ENCODE measurements at regions not wholly inside any gene's neighbourhood (a gene's known extent, or its start where the extent isn't known, plus 50 kb on each side); places are given as distances from the start of the nearest gene placed in this dataset.

DNA sequence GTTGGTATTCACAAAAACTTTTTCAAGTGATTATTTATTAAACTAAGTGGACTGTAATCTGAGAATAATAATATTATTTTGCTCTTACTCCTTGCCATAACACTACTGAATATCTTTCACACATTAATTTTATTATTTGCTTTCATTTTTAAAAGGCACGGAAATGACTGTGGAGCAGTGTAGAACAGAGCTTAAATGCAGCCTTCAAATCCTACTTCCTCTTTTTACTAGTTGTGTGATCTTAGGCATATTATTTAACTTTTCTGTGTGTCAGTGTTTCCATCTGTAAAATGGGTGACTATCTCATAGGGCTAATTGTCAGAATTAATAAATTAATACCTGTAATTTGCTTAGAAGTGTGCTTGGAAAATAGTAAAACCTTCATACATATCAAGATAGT lies 55.5 kb upstream of the SLC8A1 start:
- no peaks in the 10 kb centered on the region for H3K4me1 ChIP-seq (ENCODE audit: insufficient read depth, low read length)

DNA sequence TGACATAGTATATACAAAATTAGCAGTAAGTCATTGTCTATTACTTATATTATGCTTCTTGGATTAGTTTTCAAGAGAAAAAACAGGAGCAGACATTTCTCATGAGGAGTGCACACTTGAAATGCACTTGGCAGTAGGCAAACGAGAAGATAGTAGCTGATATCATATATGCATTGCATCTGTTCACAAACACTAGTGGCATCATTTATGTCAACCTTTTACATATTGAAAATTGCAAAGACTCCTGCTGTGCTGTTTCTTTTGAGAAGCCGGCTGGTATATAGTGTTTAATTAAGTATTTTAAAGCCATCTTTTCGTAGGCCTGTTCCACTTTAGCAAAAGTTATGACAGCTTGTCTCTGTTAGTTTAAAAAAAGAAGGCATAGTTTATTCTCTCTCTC lies 58.4 kb upstream of the SLC8A1 start:
- Mint-ChIP-seq H3K27me3 (no peaks in the 10 kb centered on the region), H3K9me3 (peaks cover 0 to 2% (median 0%) of the 10 kb centered on the region in 8 donors), H3K36me3 (no peaks in the 10 kb centered on the region), H3K4me3 (no peak overlapping the region), H3K4me1 (no peaks in the 10 kb centered on the region), H3K27ac (no peak overlapping the region)
- intact Hi-C loops (cut with micrococcal nuclease): no loop called here
- H3K4me3 ChIP-seq (ENCODE audit: low read length in 2 of 2): no peak overlapping the region
- no peak overlapping the region for H3K27ac ChIP-seq (ENCODE audit: low read depth, low read length)
- no peaks in the 10 kb centered on the region for H3K4me1 ChIP-seq (ENCODE audit: insufficient read depth, low read length)
- no peaks in the 10 kb centered on the region for H3K36me3 ChIP-seq (ENCODE audit: insufficient read depth, low read length)
- no peaks in the 10 kb centered on the region for H3K27me3 ChIP-seq (ENCODE audit: insufficient read depth, low read length)
- CTCF ChIA-PET (ENCODE audit: partially characterized antibody): no interaction called here
- H3K9me3 ChIP-seq (ENCODE audit: control insufficient read depth in 1 of 2, low read length in 2 of 2): peaks cover 0 to 5% of the 10 kb centered on the region in 2 donors
- DNase-seq: no peak
- POLR2A ChIA-PET (ENCODE audit: partially characterized antibody): no interaction called here

More for the DNA sequence above, 55.5 kb upstream of the SLC8A1 start:
- Histone ChIP-seq H3K4me3 (ENCODE audit: low read length in 2 of 2) (no peak overlapping the region), H3K27ac (ENCODE audit: low read depth, low read length) (no peak overlapping the region), H3K27me3 (ENCODE audit: insufficient read depth, low read length) (no peaks in the 10 kb centered on the region), H3K36me3 (ENCODE audit: insufficient read depth, low read length) (no peaks in the 10 kb centered on the region), H3K9me3 (ENCODE audit: control insufficient read depth in 1 of 2, low read length in 2 of 2) (no peaks in the 10 kb centered on the region)
- no peaks in the 10 kb centered on the region for H3K4me1 Mint-ChIP-seq
- intact Hi-C loops (cut with micrococcal nuclease): no loop called here
- H3K27ac Mint-ChIP-seq: no peak overlapping the region
- ChIA-PET CTCF (ENCODE audit: partially characterized antibody) (no interaction called here), POLR2A (ENCODE audit: partially characterized antibody) (no interaction called here)
- no peaks in the 10 kb centered on the region for H3K27me3 Mint-ChIP-seq
- DNase-seq: no peak
- peaks cover 0 to 2% (median under 1%) of the 10 kb centered on the region in 8 donors for H3K9me3 Mint-ChIP-seq
- H3K36me3 Mint-ChIP-seq: no peaks in the 10 kb centered on the region
- H3K4me3 Mint-ChIP-seq: no peak overlapping the region

DNA sequence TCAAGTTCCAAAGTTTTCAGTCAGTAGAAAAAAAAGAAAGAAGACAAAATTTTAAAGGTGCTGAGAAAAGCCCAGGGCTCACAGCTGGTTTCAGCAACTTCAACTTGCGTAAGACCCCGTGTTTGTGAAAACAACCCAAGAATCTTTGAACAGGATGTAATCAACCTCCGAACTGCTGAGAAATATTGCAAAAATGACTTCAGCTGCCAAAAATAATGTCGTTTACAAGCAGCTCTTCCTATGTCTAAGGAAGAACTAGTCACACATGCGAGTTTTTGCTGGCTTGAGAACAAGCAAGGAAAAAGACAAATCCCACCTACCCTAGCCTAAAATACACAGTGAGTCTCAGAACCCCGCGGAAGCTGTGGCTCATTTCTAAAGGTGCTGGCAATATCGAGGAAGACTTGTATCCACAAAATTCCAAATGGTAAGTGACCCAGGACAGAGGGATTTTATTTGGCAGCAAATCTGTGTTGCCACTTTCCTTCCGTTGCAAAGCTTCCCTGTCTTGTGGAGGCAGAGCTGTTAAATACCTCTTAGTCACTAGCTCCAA lies 59.8 kb upstream of the SLC8A1 start:
- H3K4me1 Mint-ChIP-seq: no peaks in the 10 kb centered on the region
- Histone ChIP-seq H3K9me3 (ENCODE audit: control insufficient read depth in 1 of 2, low read length in 2 of 2) (peaks cover 0 to 6% of the 10 kb centered on the region in 2 donors), H3K4me3 (ENCODE audit: low read length in 2 of 2) (no peak overlapping the region), H3K36me3 (ENCODE audit: insufficient read depth, low read length) (no peaks in the 10 kb centered on the region), H3K27ac (ENCODE audit: low read depth, low read length) (no peak overlapping the region), H3K4me1 (ENCODE audit: insufficient read depth, low read length) (no peaks in the 10 kb centered on the region), H3K27me3 (ENCODE audit: insufficient read depth, low read length) (no peaks in the 10 kb centered on the region)
- DNase-seq: no peak
- H3K27me3 Mint-ChIP-seq: no peaks in the 10 kb centered on the region
- intact Hi-C loops (cut with micrococcal nuclease): no loop called here
- POLR2A ChIA-PET (ENCODE audit: partially characterized antibody): no interaction called here
- H3K36me3 Mint-ChIP-seq: no peaks in the 10 kb centered on the region
- H3K27ac Mint-ChIP-seq: no peak overlapping the region
- H3K9me3 Mint-ChIP-seq: peaks cover 0 to 2% (median 0%) of the 10 kb centered on the region in 8 donors
- no peak overlapping the region for H3K4me3 Mint-ChIP-seq
- CTCF ChIA-PET (ENCODE audit: partially characterized antibody): no interaction called here

DNA sequence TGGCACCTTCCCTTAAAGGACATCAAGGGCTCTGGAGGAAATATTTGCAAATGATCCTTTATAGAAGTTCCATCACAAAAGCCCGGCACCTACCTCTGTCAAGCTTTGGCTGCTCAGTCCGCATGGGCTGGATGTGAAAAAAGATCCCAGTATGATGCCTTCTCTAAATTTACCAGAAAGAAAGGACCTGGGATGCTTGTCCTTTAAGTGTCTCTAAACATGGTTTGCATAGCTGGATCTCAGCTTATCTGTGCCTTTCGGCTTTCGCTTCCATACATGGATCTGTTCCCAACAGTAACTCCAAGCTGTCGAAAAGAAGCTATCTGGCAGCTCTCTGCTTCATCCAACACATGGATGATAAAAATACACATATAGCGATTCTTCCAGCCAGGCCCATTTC lies 60.4 kb upstream of the SLC8A1 start:
- Histone ChIP-seq H3K36me3 (ENCODE audit: insufficient read depth, low read length) (no peaks in the 10 kb centered on the region), H3K27me3 (ENCODE audit: insufficient read depth, low read length) (no peaks in the 10 kb centered on the region), H3K27ac (ENCODE audit: low read depth, low read length) (no peak overlapping the region), H3K4me1 (ENCODE audit: insufficient read depth, low read length) (no peaks in the 10 kb centered on the region), H3K9me3 (ENCODE audit: control insufficient read depth in 1 of 2, low read length in 2 of 2) (peaks cover 0 to 6% of the 10 kb centered on the region in 2 donors), H3K4me3 (ENCODE audit: low read length in 2 of 2) (no peak overlapping the region)
- Mint-ChIP-seq H3K4me3 (no peak overlapping the region), H3K9me3 (peaks cover 0 to 2% (median 0%) of the 10 kb centered on the region in 8 donors), H3K36me3 (no peaks in the 10 kb centered on the region), H3K27ac (no peak overlapping the region), H3K4me1 (no peaks in the 10 kb centered on the region), H3K27me3 (no peaks in the 10 kb centered on the region)
- no peak for DNase-seq
- intact Hi-C loops (cut with micrococcal nuclease): no loop called here
- ChIA-PET CTCF (ENCODE audit: partially characterized antibody) (no interaction called here), POLR2A (ENCODE audit: partially characterized antibody) (no interaction called here)

DNA sequence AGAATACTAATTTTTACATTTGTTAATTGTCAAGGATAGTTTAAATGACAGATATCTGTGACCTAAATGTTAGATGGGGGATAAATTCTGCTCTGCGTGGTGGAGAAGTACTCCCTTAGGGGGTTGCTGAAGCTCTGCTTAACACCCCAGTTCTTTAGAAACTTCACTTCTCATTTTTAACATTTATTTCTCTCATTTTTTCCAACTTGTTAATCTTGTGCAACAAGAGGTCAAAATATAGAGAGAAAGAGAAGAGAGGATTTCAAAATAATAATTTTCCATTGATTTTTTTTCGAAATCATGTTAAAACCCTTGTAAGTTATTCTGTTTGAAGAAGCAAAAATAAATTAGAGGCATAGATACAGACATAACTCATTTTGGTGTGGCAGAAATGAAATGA lies 61.3 kb upstream of the SLC8A1 start:
- Mint-ChIP-seq H3K4me3 (no peak overlapping the region), H3K36me3 (no peaks in the 10 kb centered on the region), H3K27ac (no peak overlapping the region), H3K4me1 (no peaks in the 10 kb centered on the region), H3K9me3 (peaks cover 0 to 4% (median 0%) of the 10 kb centered on the region in 8 donors), H3K27me3 (no peaks in the 10 kb centered on the region)
- no peak for DNase-seq
- ChIA-PET CTCF (ENCODE audit: partially characterized antibody) (no interaction called here), POLR2A (ENCODE audit: partially characterized antibody) (no interaction called here)
- Histone ChIP-seq H3K27me3 (ENCODE audit: insufficient read depth, low read length) (no peaks in the 10 kb centered on the region), H3K27ac (ENCODE audit: low read depth, low read length) (no peak overlapping the region), H3K4me1 (ENCODE audit: insufficient read depth, low read length) (no peaks in the 10 kb centered on the region), H3K36me3 (ENCODE audit: insufficient read depth, low read length) (no peaks in the 10 kb centered on the region), H3K9me3 (ENCODE audit: control insufficient read depth in 1 of 2, low read length in 2 of 2) (peaks cover 0 to 6% of the 10 kb centered on the region in 2 donors), H3K4me3 (ENCODE audit: low read length in 2 of 2) (no peak overlapping the region)
- intact Hi-C loops (cut with micrococcal nuclease): no loop called here

DNA sequence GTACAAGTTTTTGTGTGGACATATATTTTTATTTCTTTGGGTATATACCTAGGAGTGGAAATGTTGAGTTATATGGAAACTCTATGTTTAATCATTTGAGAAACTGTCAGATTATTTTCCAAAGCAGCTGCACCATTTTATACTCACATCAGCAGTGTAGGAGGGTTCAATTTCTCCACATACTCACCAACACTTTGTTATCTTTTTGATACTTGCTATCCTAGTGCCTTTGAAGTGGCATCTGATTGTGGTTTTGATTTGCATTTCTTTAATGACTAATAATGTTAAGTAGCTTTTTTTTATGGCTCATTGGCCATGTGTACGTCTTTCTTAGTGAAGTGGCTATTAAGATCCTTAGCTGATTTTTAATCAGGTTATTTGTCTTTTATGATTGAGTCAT lies 64.7 kb upstream of the SLC8A1 start:
- no peak for DNase-seq

DNA sequence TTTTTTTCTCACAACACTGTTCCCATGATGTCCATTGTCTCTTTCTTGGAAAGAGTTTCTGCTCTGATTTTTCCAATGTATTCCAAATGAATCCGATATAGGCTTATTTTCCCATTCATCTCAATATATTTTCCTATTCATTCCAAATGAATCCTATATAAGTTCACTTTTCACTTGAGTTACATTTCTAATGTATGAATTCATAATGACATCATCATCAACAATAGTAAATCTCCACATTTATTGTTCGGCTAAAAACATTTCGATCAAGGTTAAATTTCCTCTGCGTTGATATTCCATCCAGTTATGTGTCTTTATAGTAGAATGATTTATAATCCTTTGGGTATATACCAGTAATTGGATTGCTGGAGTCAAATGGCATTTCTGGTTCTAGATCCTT lies 76.7 kb upstream of the SLC8A1 start:
- H3K4me3 Mint-ChIP-seq: no peak overlapping the region
- intact Hi-C loops (cut with micrococcal nuclease): no loop called here
- H3K4me3 ChIP-seq (ENCODE audit: low read length in 2 of 2): no peak overlapping the region
- no peaks in the 10 kb centered on the region for H3K9me3 ChIP-seq (ENCODE audit: control insufficient read depth in 1 of 2, low read length in 2 of 2)
- H3K27ac ChIP-seq (ENCODE audit: low read depth, low read length): no peak overlapping the region
- no peaks in the 10 kb centered on the region for H3K27me3 ChIP-seq (ENCODE audit: insufficient read depth, low read length)
- ChIA-PET CTCF (ENCODE audit: partially characterized antibody) (no interaction called here), POLR2A (ENCODE audit: partially characterized antibody) (no interaction called here)
- DNase-seq: no peak
- H3K36me3 Mint-ChIP-seq: no peaks in the 10 kb centered on the region
- H3K27ac Mint-ChIP-seq: no peak overlapping the region
- no peaks in the 10 kb centered on the region for H3K36me3 ChIP-seq (ENCODE audit: insufficient read depth, low read length)
- peaks cover 0 to 17% (median 6%) of the 10 kb centered on the region in 8 donors for H3K9me3 Mint-ChIP-seq
- peaks cover 0 to 4% of the 10 kb centered on the region in 2 donors for H3K27me3 Mint-ChIP-seq
- H3K4me1 ChIP-seq (ENCODE audit: insufficient read depth, low read length): no peaks in the 10 kb centered on the region
- no peaks in the 10 kb centered on the region for H3K4me1 Mint-ChIP-seq

More for the DNA sequence above, 64.7 kb upstream of the SLC8A1 start:
- no peak overlapping the region for H3K27ac Mint-ChIP-seq
- POLR2A ChIA-PET (ENCODE audit: partially characterized antibody): no interaction called here
- no peaks in the 10 kb centered on the region for H3K36me3 Mint-ChIP-seq
- H3K4me3 Mint-ChIP-seq: no peak overlapping the region
- H3K4me3 ChIP-seq (ENCODE audit: low read length in 2 of 2): no peak overlapping the region
- no peaks in the 10 kb centered on the region for H3K27me3 ChIP-seq (ENCODE audit: insufficient read depth, low read length)
- intact Hi-C loops (cut with micrococcal nuclease): no loop called here
- no peak overlapping the region for H3K27ac ChIP-seq (ENCODE audit: low read depth, low read length)
- peaks cover 0 to 6% of the 10 kb centered on the region in 2 donors for H3K9me3 ChIP-seq (ENCODE audit: control insufficient read depth in 1 of 2, low read length in 2 of 2)
- no peaks in the 10 kb centered on the region for H3K4me1 ChIP-seq (ENCODE audit: insufficient read depth, low read length)
- CTCF ChIA-PET (ENCODE audit: partially characterized antibody): no interaction called here
- H3K9me3 Mint-ChIP-seq: peaks cover 0 to 3% (median 0%) of the 10 kb centered on the region in 8 donors
- H3K36me3 ChIP-seq (ENCODE audit: insufficient read depth, low read length): no peaks in the 10 kb centered on the region
- H3K27me3 Mint-ChIP-seq: no peaks in the 10 kb centered on the region
- H3K4me1 Mint-ChIP-seq: no peaks in the 10 kb centered on the region

DNA sequence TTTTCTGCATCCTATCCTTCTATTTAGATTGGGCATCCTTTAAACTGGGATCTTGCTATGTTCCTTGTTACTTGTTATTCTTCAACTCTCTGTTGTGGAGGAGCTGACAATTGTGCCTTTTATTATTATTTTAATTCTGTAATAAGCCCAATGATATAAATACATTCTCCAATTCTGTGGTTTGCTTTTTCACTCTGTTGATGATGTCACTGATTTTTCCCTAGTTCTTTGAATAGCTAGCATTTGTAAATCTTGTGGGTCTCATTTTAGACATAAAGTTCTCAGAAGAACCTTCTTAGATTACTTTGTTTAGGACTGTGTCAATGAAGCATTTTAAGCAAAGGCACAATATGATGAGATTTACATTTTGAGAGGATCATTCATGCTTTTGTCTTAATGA lies 79.5 kb upstream of the SLC8A1 start:
- Mint-ChIP-seq H3K36me3 (no peaks in the 10 kb centered on the region), H3K27me3 (peaks cover 0 to 4% of the 10 kb centered on the region in 2 donors), H3K4me1 (no peaks in the 10 kb centered on the region), H3K9me3 (peaks cover 0 to 14% (median 6%) of the 10 kb centered on the region in 8 donors), H3K27ac (no peak overlapping the region), H3K4me3 (no peak overlapping the region)
- ChIA-PET CTCF (ENCODE audit: partially characterized antibody) (no interaction called here), POLR2A (ENCODE audit: partially characterized antibody) (no interaction called here)
- Histone ChIP-seq H3K27ac (ENCODE audit: low read depth, low read length) (no peak overlapping the region), H3K9me3 (ENCODE audit: control insufficient read depth in 1 of 2, low read length in 2 of 2) (no peaks in the 10 kb centered on the region), H3K36me3 (ENCODE audit: insufficient read depth, low read length) (no peaks in the 10 kb centered on the region), H3K4me1 (ENCODE audit: insufficient read depth, low read length) (no peaks in the 10 kb centered on the region), H3K27me3 (ENCODE audit: insufficient read depth, low read length) (no peaks in the 10 kb centered on the region), H3K4me3 (ENCODE audit: low read length in 2 of 2) (no peak overlapping the region)
- intact Hi-C loops (cut with micrococcal nuclease): no loop called here
- no peak for DNase-seq

Data from CD4-positive, alpha-beta memory T cell (primary cell).